ENCODE measurements at regions not wholly inside any gene's neighbourhood (a gene's known extent, or its start where the extent isn't known, plus 50 kb on each side); places are given as distances from the start of the nearest gene placed in this dataset.
A peak's percentile ranks its signal among the peaks of the same experiment; 100 is the strongest.

- TF ChIP-seq, protein P1, sequence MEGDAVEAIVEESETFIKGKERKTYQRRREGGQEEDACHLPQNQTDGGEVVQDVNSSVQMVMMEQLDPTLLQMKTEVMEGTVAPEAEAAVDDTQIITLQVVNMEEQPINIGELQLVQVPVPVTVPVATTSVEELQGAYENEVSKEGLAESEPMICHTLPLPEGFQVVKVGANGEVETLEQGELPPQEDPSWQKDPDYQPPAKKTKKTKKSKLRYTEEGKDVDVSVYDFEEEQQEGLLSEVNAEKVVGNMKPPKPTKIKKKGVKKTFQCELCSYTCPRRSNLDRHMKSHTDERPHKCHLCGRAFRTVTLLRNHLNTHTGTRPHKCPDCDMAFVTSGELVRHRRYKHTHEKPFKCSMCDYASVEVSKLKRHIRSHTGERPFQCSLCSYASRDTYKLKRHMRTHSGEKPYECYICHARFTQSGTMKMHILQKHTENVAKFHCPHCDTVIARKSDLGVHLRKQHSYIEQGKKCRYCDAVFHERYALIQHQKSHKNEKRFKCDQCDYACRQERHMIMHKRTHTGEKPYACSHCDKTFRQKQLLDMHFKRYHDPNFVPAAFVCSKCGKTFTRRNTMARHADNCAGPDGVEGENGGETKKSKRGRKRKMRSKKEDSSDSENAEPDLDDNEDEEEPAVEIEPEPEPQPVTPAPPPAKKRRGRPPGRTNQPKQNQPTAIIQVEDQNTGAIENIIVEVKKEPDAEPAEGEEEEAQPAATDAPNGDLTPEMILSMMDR (IDR thresholded peaks at IDR 0.05; ENCODE audit: low read depth, low read length): no peak
- Histone ChIP-seq H3K9me3 (ENCODE audit: control insufficient read depth, insufficient read depth, low read length) (no peaks in the 10 kb centered on the region), H3K4me3 (ENCODE audit: low read depth, low read length) (no peak overlapping the region), H3K27ac (ENCODE audit: low read depth, low read length) (no peak overlapping the region), H3K27me3 (ENCODE audit: control insufficient read depth, insufficient read depth, low read length) (no peaks in the 10 kb centered on the region)
- POLR2A ChIA-PET: no interaction called here
- DNase-seq (ENCODE audit: low read depth, low spot score): no peak
- CTCF ChIA-PET: no interaction called here
Observed at GRCh38 chr4:132565542-132565941, 583.6 kb upstream of the PCDH10 start.

DNA sequence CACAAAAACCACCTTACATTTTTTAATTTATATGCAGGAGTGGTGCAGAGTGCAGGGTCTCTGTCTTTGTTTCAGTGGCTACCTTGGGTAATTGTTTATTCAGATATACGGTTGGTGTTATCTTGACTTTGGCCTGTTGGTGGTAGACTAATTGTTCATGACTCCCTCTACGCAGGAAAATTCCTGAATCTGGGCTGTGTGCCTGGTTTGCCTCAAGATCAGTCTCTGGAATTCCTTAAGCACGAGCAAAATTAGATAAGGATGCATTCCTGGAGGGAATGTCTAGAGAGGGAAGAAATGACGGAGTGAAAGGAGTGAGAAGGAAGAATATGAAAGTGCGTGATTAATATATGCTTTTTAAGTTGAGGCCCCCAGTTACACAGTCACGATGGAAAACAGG is 576.9 kb upstream of the PCDH10 start:
- ChIA-PET CTCF (no interaction called here), POLR2A (no interaction called here)
- TF ChIP-seq, protein P1 (IDR thresholded peaks at IDR 0.05; ENCODE audit: low read depth, low read length): 0 out of 2 replicates have a peak, but pooled peaks have one; percentile 14
- Histone ChIP-seq H3K27me3 (ENCODE audit: control insufficient read depth, insufficient read depth, low read length) (no peaks in the 10 kb centered on the region), H3K9me3 (ENCODE audit: control insufficient read depth, insufficient read depth, low read length) (no peaks in the 10 kb centered on the region), H3K27ac (ENCODE audit: low read depth, low read length) (no peak overlapping the region), H3K4me3 (ENCODE audit: low read depth, low read length) (no peak overlapping the region)
- peak; percentile 42 for DNase-seq (ENCODE audit: low read depth, low spot score)

GRCh38 chr4:132587626-132588025 is 561.5 kb upstream of the PCDH10 start:
- H3K9me3 ChIP-seq (ENCODE audit: control insufficient read depth, insufficient read depth, low read length): no peaks in the 10 kb centered on the region
- no peak overlapping the region for H3K27ac ChIP-seq (ENCODE audit: low read depth, low read length)
- TF ChIP-seq, protein P1 (IDR thresholded peaks at IDR 0.05; ENCODE audit: low read depth, low read length): no peak
- no peak for DNase-seq (ENCODE audit: low read depth, low spot score)
- ChIA-PET CTCF (no interaction called here), POLR2A (no interaction called here)
- H3K4me3 ChIP-seq (ENCODE audit: low read depth, low read length): no peak overlapping the region
- H3K27me3 ChIP-seq (ENCODE audit: control insufficient read depth, insufficient read depth, low read length): no peaks in the 10 kb centered on the region

GRCh38 chr4:132592340-132592739 is 556.8 kb upstream of the PCDH10 start:
- Histone ChIP-seq H3K9me3 (ENCODE audit: control insufficient read depth, insufficient read depth, low read length) (no peaks in the 10 kb centered on the region), H3K27ac (ENCODE audit: low read depth, low read length) (no peak overlapping the region), H3K27me3 (ENCODE audit: control insufficient read depth, insufficient read depth, low read length) (no peaks in the 10 kb centered on the region), H3K4me3 (ENCODE audit: low read depth, low read length) (no peak overlapping the region)
- TF ChIP-seq, protein P1 (IDR thresholded peaks at IDR 0.05; ENCODE audit: low read depth, low read length): no peak
- DNase-seq (ENCODE audit: low read depth, low spot score): no peak
- POLR2A ChIA-PET: no interaction called here
- CTCF ChIA-PET: no interaction called here

DNA sequence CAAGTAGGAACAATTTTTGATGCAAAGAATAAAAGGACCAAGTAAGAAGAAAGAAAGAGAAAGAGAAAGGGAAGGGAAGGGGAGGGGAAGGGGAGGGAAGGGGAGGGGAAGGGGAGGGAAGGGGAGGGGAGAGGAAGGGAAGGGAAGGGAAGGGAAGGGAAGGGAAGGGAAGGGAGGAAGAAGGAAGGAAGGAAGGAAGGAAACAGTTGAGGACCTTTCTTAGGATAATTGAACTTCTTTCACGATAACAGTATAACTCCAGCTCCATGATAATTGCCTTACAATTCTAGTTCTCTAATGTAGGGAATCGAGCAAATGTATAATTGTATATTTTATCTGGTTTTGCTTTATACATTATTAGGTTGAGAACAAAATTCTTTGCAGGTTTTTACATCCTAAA is 556.2 kb upstream of the PCDH10 start:
- Histone ChIP-seq H3K27ac (ENCODE audit: low read depth, low read length) (no peak overlapping the region), H3K9me3 (ENCODE audit: control insufficient read depth, insufficient read depth, low read length) (no peaks in the 10 kb centered on the region), H3K27me3 (ENCODE audit: control insufficient read depth, insufficient read depth, low read length) (no peaks in the 10 kb centered on the region), H3K4me3 (ENCODE audit: low read depth, low read length) (no peak overlapping the region)
- TF ChIP-seq, protein P1 (IDR thresholded peaks at IDR 0.05; ENCODE audit: low read depth, low read length): no peak
- CTCF ChIA-PET: no interaction called here
- DNase-seq (ENCODE audit: low read depth, low spot score): no peak
- POLR2A ChIA-PET: no interaction called here

All from AG04450 (cell line).